A549 (cell line): ENCODE measurements at regions not wholly inside any gene's neighbourhood (a gene's known extent, or its start where the extent isn't known, plus 50 kb on each side); places are given as distances from the start of the nearest gene placed in this dataset.
A peak's percentile ranks its signal among the peaks of the same experiment; 100 is the strongest.

Source experiments
- ATAC-seq, 2 experiments: fragments of 200-7000 bp in 1 of 2; fragments of >200 bp in 1 of 2; cut with Nextera tagmentation in 1 of 2; cut with Tn5 transposase in 1 of 2; 3 replicates each; pipeline versions ENCODE4 v1.8.0 to v1.9.1; 2018 to 2020; ENCODE audit warnings: mild to moderate bottlenecking in 1 of 2, moderate library complexity in 1 of 2
- CTCF ChIA-PET: fragments of 300-600 bp; sonication (Branson Sonifier 250); formaldehyde crosslinking; extraction: SDS; loops from one replicate; lab custom pipeline; 2021; ENCODE audit warnings: antibody characterized with exemption, inconsistent platforms; lab: Yijun Ruan, JAX
- POLR2A ChIA-PET: fragments of 350-600 bp; formaldehyde crosslinking; extraction: SDS; loops from one replicate; lab custom pipeline; 2021; ENCODE audit warnings: antibody characterized with exemption, inconsistent platforms; lab: Yijun Ruan, JAX
- DNase-seq, 2 experiments: peaks; one replicate each; pipeline versions ENCODE4 v3.0.0 to v3.0.0-alpha.2; 2011 to 2016; ENCODE audit warnings: low read depth in 1 of 2, low spot score in 1 of 2
- FAIRE-seq: peaks from 2 replicates; lab custom pipeline; 2011; peaks lifted over from hg19 to GRCh38; lab: Jason Lieb, UNC
- H3K27ac ChIP-seq, 2 experiments: fragments of >200 bp; sonication (Bioruptor Twin); formaldehyde crosslinking; 3 replicates each; pipeline ENCODE4 v1.5.1; 2016 to 2017
- H3K4me1 ChIP-seq: fragments of >200 bp; sonication (Bioruptor Twin); formaldehyde crosslinking; 3 replicates; pipeline ENCODE4 v1.6.1; 2016
- H3K4me2 ChIP-seq: fragments of >200 bp; sonication (Bioruptor Twin); formaldehyde crosslinking; 3 replicates; pipeline ENCODE4 v1.6.1; 2016
- H3K4me3 ChIP-seq: fragments of >200 bp; sonication (Bioruptor Twin); formaldehyde crosslinking; 3 replicates; pipeline ENCODE4 v1.5.1; 2016
- H3K9me3 ChIP-seq: fragments of >200 bp; sonication (Bioruptor Twin); formaldehyde crosslinking; 3 replicates; pipeline ENCODE4 v1.6.1; 2016
- BCL3 ChIP-seq: fragments of >200 bp; sonication (Bioruptor Twin); formaldehyde crosslinking; IDR thresholded peaks from 3 replicates; pipeline ENCODE4 v1.6.1; 2016
- CBX8 ChIP-seq: fragments of 200-600 bp; sonication (generic); IDR thresholded peaks from 2 replicates; pipeline ENCODE4 v1.6.1; 2016
- CEBPB ChIP-seq, 2 experiments: fragments of >200 bp in 1 of 2; sonication (Bioruptor Twin) in 1 of 2; formaldehyde crosslinking in 1 of 2; IDR thresholded peaks; 2 replicates each; pipeline ENCODE4 v1.6.1; 2012 to 2016
- CHD2 ChIP-seq: fragments of 150-350 bp; IDR thresholded peaks from 2 replicates; pipeline ENCODE4 v1.6.1; 2014; ENCODE audit warnings: low read length; ENCODE audit not compliant: partially characterized antibody
- E2F6 ChIP-seq: IDR thresholded peaks from 2 replicates; pipeline ENCODE4 v1.6.1; 2012; ENCODE audit warnings: low read depth, borderline replicate concordance
- EHF ChIP-seq: fragments of 250-450 bp; sonication (Bioruptor Pico); IDR thresholded peaks from 2 replicates; pipeline ENCODE4 v1.5.0; 2020; ENCODE audit warnings: mild to moderate bottlenecking
- EHMT2 ChIP-seq: fragments of 200-600 bp; sonication (generic); IDR thresholded peaks from 2 replicates; pipeline ENCODE4 v1.6.1; 2016; ENCODE audit warnings: antibody characterized with exemption, low read depth, mild to moderate bottlenecking, moderate library complexity
- EP300 ChIP-seq, 2 experiments: fragments of >200 bp; sonication (Bioruptor Twin); formaldehyde crosslinking; IDR thresholded peaks; 2 replicates in 1 of 2; 3 replicates in 1 of 2; pipeline ENCODE4 v1.6.1; 2016 to 2017
- FOXS1 ChIP-seq: fragments of 250-450 bp; sonication (Bioruptor Pico); IDR thresholded peaks from 2 replicates; pipeline ENCODE4 v1.5.0; 2020; ENCODE audit warnings: mild to moderate bottlenecking, moderate library complexity
- GATA3 ChIP-seq: IDR thresholded peaks from 2 replicates; pipeline ENCODE4 v1.6.1; 2012; ENCODE audit warnings: borderline replicate concordance
- HDAC2 ChIP-seq: fragments of 200-600 bp; sonication (generic); IDR thresholded peaks from 2 replicates; pipeline ENCODE4 v1.6.1; 2016
- HES2 ChIP-seq: fragments of >200 bp; sonication (Bioruptor Twin); formaldehyde crosslinking; IDR thresholded peaks from 2 replicates; pipeline ENCODE4 v1.6.1; 2016
- HMGXB4 ChIP-seq: fragments of 250-450 bp; sonication (Bioruptor Pico); IDR thresholded peaks from 2 replicates; pipeline ENCODE4 v1.5.0; 2021; ENCODE audit warnings: mild to moderate bottlenecking, moderate library complexity, borderline replicate concordance
- HOXA7 ChIP-seq: fragments of 250-450 bp; sonication (Bioruptor Pico); IDR thresholded peaks from 2 replicates; pipeline ENCODE4 v1.5.0; 2020; ENCODE audit warnings: mild to moderate bottlenecking, moderate library complexity
- HOXB5 ChIP-seq: fragments of 250-450 bp; sonication (Bioruptor Pico); IDR thresholded peaks from 2 replicates; pipeline ENCODE4 v1.5.0; 2020; ENCODE audit warnings: mild to moderate bottlenecking, moderate library complexity
- JUNB ChIP-seq: fragments of >200 bp; sonication (Bioruptor Twin); formaldehyde crosslinking; IDR thresholded peaks from 2 replicates; pipeline ENCODE4 v1.6.1; 2016
- KDM5A ChIP-seq: fragments of 200-600 bp; sonication (generic); IDR thresholded peaks from 2 replicates; pipeline ENCODE4 v1.6.1; 2016; ENCODE audit warnings: antibody characterized with exemption, mild to moderate bottlenecking
- POLR2A ChIP-seq: IDR thresholded peaks from 2 replicates; pipeline ENCODE4 v1.6.1; 2012; ENCODE audit warnings: mild to moderate bottlenecking, low read length
- RARB ChIP-seq: fragments of 250-450 bp; sonication (Bioruptor Pico); IDR thresholded peaks from 2 replicates; pipeline ENCODE4 v1.8.0; 2021; ENCODE audit warnings: mild to moderate bottlenecking, moderate library complexity
- RFX5 ChIP-seq: fragments of 450-650 bp; IDR thresholded peaks from 2 replicates; pipeline ENCODE4 v1.7.1; 2014; ENCODE audit warnings: antibody characterized with exemption, mild to moderate bottlenecking, moderate library complexity
- RNF2 ChIP-seq: fragments of 200-600 bp; sonication (generic); IDR thresholded peaks from 2 replicates; pipeline ENCODE4 v1.6.1; 2016; ENCODE audit warnings: low read depth, mild to moderate bottlenecking, antibody characterized with exemption, moderate library complexity, borderline replicate concordance
- SMC3 ChIP-seq: fragments of >200 bp; sonication (Bioruptor Twin); formaldehyde crosslinking; IDR thresholded peaks from 3 replicates; pipeline ENCODE4 v1.6.1; 2018; ENCODE audit warnings: inconsistent platforms
- USF2 ChIP-seq: fragments of 450-650 bp; IDR thresholded peaks from 2 replicates; pipeline ENCODE4 v1.6.1; 2014; ENCODE audit warnings: antibody characterized with exemption
- WGBS: methylation state at CpG from one replicate; pipeline ENCODE4 v1.1.6; 2017; ENCODE audit errors: missing lambda C conversion rate; 5-methylcytosine and 5-hydroxymethylcytosine counted together
- TF ChIP-seq, protein P1 (sequence below): IDR thresholded peaks from 2 replicates; pipeline ENCODE4 v1.6.1; 2012
- TF ChIP-seq, protein P2 (sequence below): fragments of 250-450 bp; sonication (Bioruptor Pico); IDR thresholded peaks from 2 replicates; pipeline ENCODE4 v1.5.0; 2020; ENCODE audit warnings: low read depth, mild to moderate bottlenecking, moderate library complexity

DNA sequence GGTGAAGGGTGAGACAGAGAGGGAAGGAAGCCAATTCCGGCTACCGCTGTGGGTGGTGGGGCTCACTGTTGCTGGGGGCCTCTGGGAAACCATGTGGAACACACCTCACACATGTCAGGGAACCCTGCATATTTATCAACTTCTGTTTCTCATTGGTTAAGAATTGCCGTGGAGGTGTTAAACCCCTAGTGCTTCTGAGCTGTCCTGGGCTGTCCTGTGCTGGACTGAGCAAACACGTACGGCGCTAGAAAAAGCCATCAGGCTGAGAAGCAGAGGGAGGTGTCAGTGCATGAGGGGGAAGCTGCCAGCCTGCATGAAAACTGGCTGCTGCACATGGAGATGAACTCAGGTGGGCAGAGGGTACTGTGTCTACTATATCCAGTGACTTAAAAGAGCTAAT is 103.9 kb upstream of the JAG1 start:
- H3K9me3 ChIP-seq: no peaks in the 10 kb centered on the region
- H3K4me2 ChIP-seq: no peak overlapping the region
- H3K27ac ChIP-seq: 0 out of 6 replicates have a peak overlapping the region, but pooled peaks of 1 of the 2 experiments have one; percentile 1
- H3K4me1 ChIP-seq: peaks cover 7% of the 10 kb centered on the region; the same call in 1 of the 3 replicates
- WGBS: 92% methylated on average over 6 of the region's 6 CpGs
- H3K4me3 ChIP-seq: no peak overlapping the region
- no peak for DNase-seq
- no peak for TF ChIP-seq FOXS1 (CRISPR knock-in tag)
- no peak for TF ChIP-seq CHD2
- no peak for TF ChIP-seq EHMT2
- TF ChIP-seq HMGXB4 (CRISPR knock-in tag): no peak
- no peak for TF ChIP-seq HDAC2
- TF ChIP-seq HOXA7 (CRISPR knock-in tag): no peak
- TF ChIP-seq, protein P1, sequence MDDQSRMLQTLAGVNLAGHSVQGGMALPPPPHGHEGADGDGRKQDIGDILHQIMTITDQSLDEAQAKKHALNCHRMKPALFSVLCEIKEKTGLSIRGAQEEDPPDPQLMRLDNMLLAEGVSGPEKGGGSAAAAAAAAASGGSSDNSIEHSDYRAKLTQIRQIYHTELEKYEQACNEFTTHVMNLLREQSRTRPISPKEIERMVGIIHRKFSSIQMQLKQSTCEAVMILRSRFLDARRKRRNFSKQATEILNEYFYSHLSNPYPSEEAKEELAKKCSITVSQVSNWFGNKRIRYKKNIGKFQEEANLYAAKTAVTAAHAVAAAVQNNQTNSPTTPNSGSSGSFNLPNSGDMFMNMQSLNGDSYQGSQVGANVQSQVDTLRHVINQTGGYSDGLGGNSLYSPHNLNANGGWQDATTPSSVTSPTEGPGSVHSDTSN: no peak
- ATAC-seq: no peak
- ChIA-PET CTCF (interaction anchor here (1.1 kb wide), 1 partner anchor 103 kb away, joined by 3 read pairs; no protein-coding TSS in a partner anchor), POLR2A (no interaction called here)
- FAIRE-seq: no peak

GRCh38 chr20:10779911-10780310 is 106.1 kb upstream of the JAG1 start:
- no peak for TF ChIP-seq RFX5
- TF ChIP-seq POLR2A: no peak
- no peak for TF ChIP-seq RARB
- no peak for TF ChIP-seq GATA3
- no peak for TF ChIP-seq CBX8
- TF ChIP-seq, protein P2, sequence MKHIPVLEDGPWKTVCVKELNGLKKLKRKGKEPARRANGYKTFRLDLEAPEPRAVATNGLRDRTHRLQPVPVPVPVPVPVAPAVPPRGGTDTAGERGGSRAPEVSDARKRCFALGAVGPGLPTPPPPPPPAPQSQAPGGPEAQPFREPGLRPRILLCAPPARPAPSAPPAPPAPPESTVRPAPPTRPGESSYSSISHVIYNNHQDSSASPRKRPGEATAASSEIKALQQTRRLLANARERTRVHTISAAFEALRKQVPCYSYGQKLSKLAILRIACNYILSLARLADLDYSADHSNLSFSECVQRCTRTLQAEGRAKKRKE (CRISPR knock-in tag): no peak
- TF ChIP-seq BCL3: no peak
- TF ChIP-seq HOXB5 (CRISPR knock-in tag): no peak
- no peak for TF ChIP-seq E2F6
- no peak for TF ChIP-seq FOXS1 (CRISPR knock-in tag)
- no peak for TF ChIP-seq EHMT2
- no peak for TF ChIP-seq RNF2
- TF ChIP-seq, all 56 proteins: peak for 0
- FAIRE-seq: no peak
- DNase-seq: no peak
- no peak for ATAC-seq
- no peak overlapping the region for H3K27ac ChIP-seq
- ChIA-PET CTCF (interaction anchor here (0.8 to 1.4 kb wide), 5 partner anchors 11 to 106 kb away, joined by 3 to 4 read pairs (median 3); partner anchors contain the start of gene JAG1), POLR2A (no interaction called here)
- WGBS: 56% methylated on average over 1 of the region's 1 CpG
- no peaks in the 10 kb centered on the region for H3K9me3 ChIP-seq
- no peak overlapping the region for H3K4me3 ChIP-seq
- H3K4me1 ChIP-seq: peaks cover 11% of the 10 kb centered on the region; the same call in 2 of the 3 replicates
- H3K4me2 ChIP-seq: no peak overlapping the region

GRCh38 chr20:10780901-10781300 is 107.1 kb upstream of the JAG1 start:
- 80% methylated on average over 9 of the region's 9 CpGs for WGBS
- no peak for FAIRE-seq
- H3K4me1 ChIP-seq: peaks cover 11% of the 10 kb centered on the region; the same call in 2 of the 3 replicates

More at GRCh38 chr20:10780901-10781300, 107.1 kb upstream of the JAG1 start:
- ATAC-seq (no peak), DNase-seq (no peak)
- ChIA-PET CTCF (interaction anchor here (0.5 to 1.3 kb wide), 3 partner anchors 10 to 490 kb away, joined by 3 to 6 read pairs (median 3); no protein-coding TSS in a partner anchor), POLR2A (interaction anchor here (0.7 kb wide), 1 partner anchor 411 kb away, joined by 3 read pairs; no protein-coding TSS in a partner anchor)
- H3K27ac ChIP-seq: 0 out of 6 replicates have a peak overlapping the region, but pooled peaks of 1 of the 2 experiments have one; percentile 15
- H3K4me2 ChIP-seq: no peak overlapping the region
- no peak overlapping the region for H3K4me3 ChIP-seq
- TF ChIP-seq FOXS1 (CRISPR knock-in tag) (no peak), HDAC2 (no peak), USF2 (no peak), HES2 (no peak), RARB (no peak), SMC3 (no peak), CEBPB (IDR thresholded peaks at IDR 0.05) (no peak), JUNB (no peak), EHF (CRISPR knock-in tag) (no peak), KDM5A (no peak), EP300 (IDR thresholded peaks at IDR 0.05) (no peak), CHD2 (no peak)
- H3K9me3 ChIP-seq: 0 out of 3 replicates have a peak, but pooled peaks cover under 1% of the 10 kb centered on the region
